Keratinocyte (primary cell): ENCODE measurements at regions not wholly inside any gene's neighbourhood (a gene's known extent, or its start where the extent isn't known, plus 50 kb on each side); places are given as distances from the start of the nearest gene placed in this dataset.
A peak's percentile ranks its signal among the peaks of the same experiment; 100 is the strongest.

ENCODE experiments used
- DNase-seq: peaks from one replicate; pipeline ENCODE4 v3.0.0-alpha.2; 2011; ENCODE audit warnings: low read depth, missing footprints, low spot score
- FAIRE-seq: peaks from 2 replicates; lab custom pipeline; 2011; peaks lifted over from hg19 to GRCh38; lab: Jason Lieb, UNC
- H2AFZ ChIP-seq: 2 replicates; pipeline ENCODE4 v1.6.0; 2012; ENCODE audit warnings: low read length, control low read depth, inconsistent platforms; ENCODE audit not compliant: control insufficient read depth
- H3K27ac ChIP-seq: 2 replicates; pipeline ENCODE4 v1.5.1; 2011; ENCODE audit warnings: low read length; ENCODE audit not compliant: control insufficient read depth, insufficient read depth
- H3K27me3 ChIP-seq: 3 replicates; pipeline ENCODE4 v1.6.0; 2011; ENCODE audit warnings: low read length; ENCODE audit not compliant: control insufficient read depth, insufficient read depth; ENCODE audit errors: extremely low read depth
- H3K36me3 ChIP-seq, 2 experiments: 2 replicates in 1 of 2; 3 replicates in 1 of 2; pipeline ENCODE4 v1.5.1; 2011; ENCODE audit warnings: low read length in 2 of 2, mild to moderate bottlenecking in 1 of 2; ENCODE audit not compliant: control insufficient read depth in 2 of 2, insufficient read depth in 2 of 2; ENCODE audit errors: extremely low read depth in 1 of 2
- H3K4me1 ChIP-seq: 3 replicates; pipeline ENCODE4 v1.5.1; 2011; ENCODE audit warnings: low read length; ENCODE audit not compliant: control insufficient read depth, insufficient read depth; ENCODE audit errors: extremely low read depth
- H3K4me2 ChIP-seq: 3 replicates; pipeline ENCODE4 v1.6.0; 2011; ENCODE audit warnings: low read depth, low read length; ENCODE audit not compliant: control insufficient read depth, insufficient read depth; ENCODE audit errors: extremely low read depth
- H3K4me3 ChIP-seq, 3 experiments: fragments of 200-600 bp in 1 of 3; sonication (generic) in 1 of 3; 2 replicates in 2 of 3; 3 replicates in 1 of 3; pipeline ENCODE4 v1.5.1; 2011 to 2016; ENCODE audit warnings: low read length in 3 of 3, mild to moderate bottlenecking in 3 of 3, control low read depth in 2 of 3, inconsistent platforms in 1 of 3, low read depth in 1 of 3, mixed read lengths in 1 of 3, mixed run types in 1 of 3, moderate library complexity in 1 of 3; ENCODE audit not compliant: control insufficient read depth in 2 of 3, insufficient read depth in 2 of 3; ENCODE audit errors: extremely low read depth in 1 of 3
- H3K79me2 ChIP-seq: 2 replicates; pipeline ENCODE4 v1.6.0; 2012; ENCODE audit warnings: low read length; ENCODE audit not compliant: control insufficient read depth, insufficient read depth
- H3K9ac ChIP-seq: 3 replicates; pipeline ENCODE4 v1.6.0; 2011; ENCODE audit warnings: low read length; ENCODE audit not compliant: control insufficient read depth, insufficient read depth; ENCODE audit errors: extremely low read depth
- H3K9me1 ChIP-seq: 3 replicates; pipeline ENCODE4 v1.6.0; 2011; ENCODE audit warnings: low read length; ENCODE audit not compliant: control insufficient read depth, insufficient read depth; ENCODE audit errors: extremely low read depth
- H3K9me3 ChIP-seq: 2 replicates; pipeline ENCODE4 v1.5.1; 2012; ENCODE audit warnings: low read depth, low read length; ENCODE audit not compliant: control insufficient read depth
- H4K20me1 ChIP-seq: 3 replicates; pipeline ENCODE4 v1.6.0; 2011; ENCODE audit warnings: low read length; ENCODE audit not compliant: control insufficient read depth, insufficient read depth; ENCODE audit errors: extremely low read depth
- EZH2 ChIP-seq: IDR thresholded peaks from one replicate; pipeline ENCODE4 v1.6.1; 2012; ENCODE audit warnings: inconsistent platforms, mild to moderate bottlenecking, low read length, moderate library complexity
- dilution Hi-C: fragments of 300-500 bp; cut with MboI; formaldehyde crosslinking; loops from one replicate; pipeline ENCODE4 v1.7.0; 2020; ENCODE audit warnings: low sequenced_read_pairs; ENCODE audit not compliant: extremely low pct_ligation_motif_present
- TF ChIP-seq, protein P1 (sequence below), 3 experiments: IDR thresholded peaks in 1 of 3; conservative IDR thresholded peaks in 1 of 3; optimal IDR thresholded peaks in 1 of 3; 2 replicates in 2 of 3; 3 replicates in 1 of 3; pipeline versions ENCODE3 to v1.5.1; 2011; ENCODE audit warnings: low read length in 3 of 3, mild to moderate bottlenecking in 3 of 3, moderate library complexity in 2 of 3, control low read depth in 1 of 3, inconsistent platforms in 1 of 3; ENCODE audit not compliant: insufficient read depth in 2 of 3; ENCODE audit errors: extremely low read depth in 1 of 3

DNA sequence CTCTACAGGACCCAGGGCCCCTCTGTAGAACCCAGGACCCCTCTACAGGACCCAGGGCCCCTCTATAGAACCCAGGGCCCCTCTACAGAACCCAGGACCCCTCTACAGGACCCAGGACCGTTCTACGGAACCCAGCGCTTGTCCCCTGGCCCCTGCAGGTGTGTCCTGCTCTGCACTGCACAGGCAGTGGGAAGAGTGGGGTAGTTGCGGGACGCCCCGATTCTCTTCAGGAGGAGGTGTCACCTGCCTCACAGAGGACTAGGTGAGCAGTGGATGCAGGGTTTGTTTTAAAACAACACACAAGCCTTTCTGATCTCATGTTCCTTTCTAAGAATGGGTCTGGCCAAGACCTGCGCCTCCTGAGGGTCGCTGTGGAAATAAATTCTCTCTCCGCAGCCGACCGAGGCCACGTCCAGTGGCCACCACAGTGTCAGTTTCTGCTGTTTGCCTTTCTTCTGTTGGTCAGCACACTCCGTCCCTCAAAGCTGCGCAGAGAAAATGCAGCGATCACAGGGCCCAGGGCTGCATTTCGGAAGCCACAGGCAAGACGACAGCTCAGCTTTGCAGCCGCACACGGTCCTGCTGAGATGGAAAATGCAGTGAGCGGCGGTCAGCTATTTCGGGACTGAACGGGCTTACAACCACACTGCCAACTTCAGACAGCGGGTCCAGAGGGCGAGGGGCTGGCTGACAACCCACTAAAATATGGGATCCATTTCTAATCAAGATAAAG lies 135.2 kb downstream of the DLL1 start:
- Histone ChIP-seq H3K9me3 (no peaks in the 10 kb centered on the region), H3K27ac (no peak overlapping the region), H2AFZ (no peak overlapping the region), H3K4me1 (peaks cover 7% of the 10 kb centered on the region), H3K4me3 (no peak overlapping the region), H3K9me1 (no peaks in the 10 kb centered on the region), H3K27me3 (peaks cover 20% of the 10 kb centered on the region), H3K4me2 (no peak overlapping the region), H4K20me1 (no peaks in the 10 kb centered on the region), H3K79me2 (no peaks in the 10 kb centered on the region), H3K9ac (no peak overlapping the region), H3K36me3 (no peaks in the 10 kb centered on the region)
- dilution Hi-C loops, result no loop called here
- DNase-seq, result no peak
- TF ChIP-seq, protein P1, sequence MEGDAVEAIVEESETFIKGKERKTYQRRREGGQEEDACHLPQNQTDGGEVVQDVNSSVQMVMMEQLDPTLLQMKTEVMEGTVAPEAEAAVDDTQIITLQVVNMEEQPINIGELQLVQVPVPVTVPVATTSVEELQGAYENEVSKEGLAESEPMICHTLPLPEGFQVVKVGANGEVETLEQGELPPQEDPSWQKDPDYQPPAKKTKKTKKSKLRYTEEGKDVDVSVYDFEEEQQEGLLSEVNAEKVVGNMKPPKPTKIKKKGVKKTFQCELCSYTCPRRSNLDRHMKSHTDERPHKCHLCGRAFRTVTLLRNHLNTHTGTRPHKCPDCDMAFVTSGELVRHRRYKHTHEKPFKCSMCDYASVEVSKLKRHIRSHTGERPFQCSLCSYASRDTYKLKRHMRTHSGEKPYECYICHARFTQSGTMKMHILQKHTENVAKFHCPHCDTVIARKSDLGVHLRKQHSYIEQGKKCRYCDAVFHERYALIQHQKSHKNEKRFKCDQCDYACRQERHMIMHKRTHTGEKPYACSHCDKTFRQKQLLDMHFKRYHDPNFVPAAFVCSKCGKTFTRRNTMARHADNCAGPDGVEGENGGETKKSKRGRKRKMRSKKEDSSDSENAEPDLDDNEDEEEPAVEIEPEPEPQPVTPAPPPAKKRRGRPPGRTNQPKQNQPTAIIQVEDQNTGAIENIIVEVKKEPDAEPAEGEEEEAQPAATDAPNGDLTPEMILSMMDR (optimal IDR thresholded peaks at IDR 0.05 in 1 of 3, IDR thresholded peaks at IDR 0.05 in 1 of 3, conservative IDR thresholded peaks at IDR 0.05 in 1 of 3; ENCODE audit: extremely low read depth in 1 of 3, insufficient read depth in 2 of 3, low read length in 3 of 3), result no peak
- TF ChIP-seq EZH2, result no peak
- FAIRE-seq, result no peak

DNA sequence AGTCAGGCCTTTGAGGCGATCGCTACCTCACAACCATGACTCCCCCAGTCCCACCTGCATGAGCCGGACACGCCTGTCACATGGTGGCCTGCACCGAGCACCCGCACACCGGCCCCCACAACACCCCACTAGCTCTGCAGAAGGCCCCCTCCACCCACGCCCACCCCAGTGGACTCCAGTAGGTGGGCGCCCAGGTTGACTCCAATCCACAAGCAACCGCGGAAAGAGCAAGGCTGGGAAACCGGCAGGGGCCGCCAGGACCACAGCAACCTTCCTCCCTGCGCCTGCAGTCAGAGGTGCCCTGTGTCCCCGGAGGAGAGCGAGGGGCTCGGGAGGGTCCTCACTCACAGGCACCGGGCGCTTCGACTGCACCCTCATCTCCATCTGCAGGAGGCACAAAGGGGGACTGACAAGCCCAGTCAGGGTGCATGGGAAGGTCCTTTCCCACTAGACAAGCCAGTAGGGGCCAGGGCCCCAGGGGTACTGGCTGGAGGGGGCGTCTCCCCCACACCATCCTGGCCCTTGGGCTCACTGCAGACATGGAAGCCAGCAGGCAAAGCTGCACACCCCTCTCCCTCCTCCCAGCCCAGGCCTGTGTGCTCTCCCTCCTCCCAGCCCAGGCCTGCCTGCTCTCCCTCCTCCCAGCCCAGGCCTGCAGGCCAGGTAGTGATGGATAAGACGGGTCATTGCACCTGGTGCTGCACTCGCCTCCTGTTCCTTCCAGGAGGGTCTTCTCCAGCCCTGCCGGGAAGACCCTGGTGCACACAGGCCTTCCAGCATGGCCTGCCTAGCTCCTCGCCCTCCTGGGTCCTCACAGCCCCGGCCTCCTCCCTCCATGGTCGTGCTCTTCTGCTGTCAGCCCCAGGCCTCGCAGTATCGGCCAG lies 137.2 kb downstream of the DLL1 start:
- FAIRE-seq (no peak), DNase-seq (no peak)
- peaks cover 27% of the 10 kb centered on the region for H3K27me3 ChIP-seq
- H3K4me1 ChIP-seq, result peaks cover 7% of the 10 kb centered on the region
- H3K79me2 ChIP-seq, result no peaks in the 10 kb centered on the region
- H3K27ac ChIP-seq, result no peak overlapping the region
- H3K9me3 ChIP-seq, result no peaks in the 10 kb centered on the region
- no peak overlapping the region for H2AFZ ChIP-seq
- no peak overlapping the region for H3K9ac ChIP-seq
- H3K9me1 ChIP-seq, result no peaks in the 10 kb centered on the region
- H4K20me1 ChIP-seq, result no peaks in the 10 kb centered on the region
- H3K4me2 ChIP-seq, result peak overlapping the region; percentile 37
- H3K4me3 ChIP-seq, result no peak overlapping the region
- H3K36me3 ChIP-seq, result no peaks in the 10 kb centered on the region
- dilution Hi-C loops, result no loop called here
- no peak for TF ChIP-seq EZH2
- TF ChIP-seq, protein P1 (optimal IDR thresholded peaks at IDR 0.05 in 1 of 3, IDR thresholded peaks at IDR 0.05 in 1 of 3, conservative IDR thresholded peaks at IDR 0.05 in 1 of 3; ENCODE audit: extremely low read depth in 1 of 3, insufficient read depth in 2 of 3, low read length in 3 of 3), result no peak
